ENCODE measurements at regions not wholly inside any gene's neighbourhood (a gene's known extent, or its start where the extent isn't known, plus 50 kb on each side); places are given as distances from the start of the nearest gene placed in this dataset.

DNA sequence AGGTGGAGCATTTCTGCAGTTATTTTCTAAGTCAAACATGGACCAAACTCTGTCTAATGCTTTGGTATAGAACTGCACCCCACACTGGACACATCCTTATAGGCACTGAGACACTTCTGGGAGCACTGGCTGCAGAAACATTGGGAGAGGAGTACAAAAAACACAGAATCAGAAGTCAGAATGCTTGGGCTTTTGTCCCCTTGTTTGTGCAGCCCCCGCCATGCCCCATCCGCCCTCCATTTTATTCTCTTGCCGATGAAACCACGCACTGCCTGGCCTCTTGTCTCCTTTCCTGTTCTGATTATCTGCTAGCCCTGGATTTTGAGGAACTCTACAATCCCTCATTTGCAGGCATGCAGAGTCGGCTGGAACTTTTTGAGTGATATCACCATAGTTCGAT lies 1201.2 kb downstream of the TBC1D22A start:
- no peak overlapping the region for H3K4me2 ChIP-seq (ENCODE audit: low read depth, low read length)
- ChIA-PET POLR2A (no interaction called here), CTCF (ENCODE audit: low intra/inter-chr PET ratio, low total read pairs) (no interaction called here)
- intact Hi-C loops (cut with micrococcal nuclease; ENCODE audit: unreplicated experiment): no loop called here
- no peaks in the 10 kb centered on the region for H3K9me3 ChIP-seq (ENCODE audit: low read length)
- WGBS (ENCODE audit: low lambda C conversion rate): 5% methylated on average over 6 of the region's 6 CpGs
- H2AFZ ChIP-seq (ENCODE audit: low read length): no peak overlapping the region
- H3K79me2 ChIP-seq (ENCODE audit: insufficient read depth, low read length): no peaks in the 10 kb centered on the region
- FAIRE-seq: no peak
- no peak overlapping the region for H3K9ac ChIP-seq (ENCODE audit: insufficient read depth, low read depth, low read length)
- in situ Hi-C loops (cut with HindIII; ENCODE audit: extremely low pct_ligation_motif_present, low pct_unique_long_range_greater_than_20kb): no loop called here
- DNase-seq (ENCODE audit: low spot score): no peak
- H3K27ac ChIP-seq (ENCODE audit: extremely low read length, insufficient read depth, low read length): no peak overlapping the region
- no TSS peak for BruUV-seq (replicated peaks)
- no peak overlapping the region for H3K4me3 ChIP-seq (replicated peaks in 1 of 3; ENCODE audit: insufficient read depth in 1 of 3, low read depth in 2 of 3, low read length in 3 of 3)
- H3K4me1 ChIP-seq (ENCODE audit: insufficient read depth, low read length): no peaks in the 10 kb centered on the region
- no peaks in the 10 kb centered on the region for H3K36me3 ChIP-seq (replicated peaks in 1 of 2; ENCODE audit: control insufficient read depth in 1 of 2, insufficient read depth in 2 of 2, low read length in 2 of 2)
- peaks cover 0 to 3% of the 10 kb centered on the region in 2 experiments; a peak in 3 of 5 replicates for H3K27me3 ChIP-seq (ENCODE audit: control insufficient read depth in 1 of 2, insufficient read depth in 2 of 2, low read length in 2 of 2)
- no peak for ATAC-seq
- no peaks in the 10 kb centered on the region for H4K20me1 ChIP-seq (ENCODE audit: insufficient read depth, low read length)
- TF ChIP-seq ZNF251 (CRISPR knock-in tag; IDR thresholded peaks at IDR 0.05) (no peak), IKZF4 (CRISPR knock-in tag; IDR thresholded peaks at IDR 0.05; ENCODE audit: borderline replicate concordance, low read depth, not compliant biosample characterization) (no peak), NFE2L2 (IDR thresholded peaks at IDR 0.05; ENCODE audit: low read length) (no peak)
- TF ChIP-seq, protein P1, sequence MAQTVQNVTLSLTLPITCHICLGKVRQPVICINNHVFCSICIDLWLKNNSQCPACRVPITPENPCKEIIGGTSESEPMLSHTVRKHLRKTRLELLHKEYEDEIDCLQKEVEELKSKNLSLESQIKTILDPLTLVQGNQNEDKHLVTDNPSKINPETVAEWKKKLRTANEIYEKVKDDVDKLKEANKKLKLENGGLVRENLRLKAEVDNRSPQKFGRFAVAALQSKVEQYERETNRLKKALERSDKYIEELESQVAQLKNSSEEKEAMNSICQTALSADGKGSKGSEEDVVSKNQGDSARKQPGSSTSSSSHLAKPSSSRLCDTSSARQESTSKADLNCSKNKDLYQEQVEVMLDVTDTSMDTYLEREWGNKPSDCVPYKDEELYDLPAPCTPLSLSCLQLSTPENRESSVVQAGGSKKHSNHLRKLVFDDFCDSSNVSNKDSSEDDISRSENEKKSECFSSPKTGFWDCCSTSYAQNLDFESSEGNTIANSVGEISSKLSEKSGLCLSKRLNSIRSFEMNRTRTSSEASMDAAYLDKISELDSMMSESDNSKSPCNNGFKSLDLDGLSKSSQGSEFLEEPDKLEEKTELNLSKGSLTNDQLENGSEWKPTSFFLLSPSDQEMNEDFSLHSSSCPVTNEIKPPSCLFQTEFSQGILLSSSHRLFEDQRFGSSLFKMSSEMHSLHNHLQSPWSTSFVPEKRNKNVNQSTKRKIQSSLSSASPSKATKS (CRISPR knock-in tag; IDR thresholded peaks at IDR 0.05): no peak

DNA sequence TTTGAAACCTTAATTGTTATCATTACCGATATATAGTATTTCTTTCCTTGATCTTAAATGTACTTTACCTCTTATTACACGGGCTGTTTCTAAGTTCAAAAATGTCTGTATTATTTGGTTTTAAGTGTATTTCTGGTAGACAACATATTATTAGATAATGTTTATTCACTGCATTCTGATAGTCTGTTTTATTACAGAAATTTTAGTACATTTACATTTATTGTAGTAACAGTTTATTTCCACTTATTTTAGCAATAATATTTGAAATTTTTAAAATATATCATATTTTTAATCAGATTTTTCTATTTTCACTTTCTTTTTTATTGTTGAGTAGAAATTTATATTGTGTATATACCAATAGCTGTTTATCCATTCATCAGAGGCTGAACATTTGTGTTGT lies 1195.2 kb downstream of the TBC1D22A start:
- Histone ChIP-seq H3K79me2 (ENCODE audit: insufficient read depth, low read length) (no peaks in the 10 kb centered on the region), H3K4me1 (ENCODE audit: insufficient read depth, low read length) (no peaks in the 10 kb centered on the region), H3K27ac (ENCODE audit: extremely low read length, insufficient read depth, low read length) (no peak overlapping the region), H3K9me3 (ENCODE audit: low read length) (peaks cover 4% of the 10 kb centered on the region; the same call in 1 of the 2 replicates), H3K4me3 (replicated peaks in 1 of 3; ENCODE audit: insufficient read depth in 1 of 3, low read depth in 2 of 3, low read length in 3 of 3) (no peak overlapping the region), H4K20me1 (ENCODE audit: insufficient read depth, low read length) (no peaks in the 10 kb centered on the region), H2AFZ (ENCODE audit: low read length) (no peak overlapping the region), H3K36me3 (replicated peaks in 1 of 2; ENCODE audit: control insufficient read depth in 1 of 2, insufficient read depth in 2 of 2, low read length in 2 of 2) (no peaks in the 10 kb centered on the region), H3K27me3 (ENCODE audit: control insufficient read depth in 1 of 2, insufficient read depth in 2 of 2, low read length in 2 of 2) (0 out of 5 replicates have a peak, but pooled peaks cover 0 to 3% of the 10 kb centered on the region in 2 experiments), H3K4me2 (ENCODE audit: low read depth, low read length) (no peak overlapping the region), H3K9ac (ENCODE audit: insufficient read depth, low read depth, low read length) (no peak overlapping the region)
- CTCF ChIA-PET (ENCODE audit: low intra/inter-chr PET ratio, low total read pairs): no interaction called here
- in situ Hi-C loops (cut with HindIII; ENCODE audit: extremely low pct_ligation_motif_present, low pct_unique_long_range_greater_than_20kb): no loop called here
- POLR2A ChIA-PET: no interaction called here
- DNase-seq (ENCODE audit: low spot score) (no peak), FAIRE-seq (no peak), ATAC-seq (no peak)
- intact Hi-C loops (cut with micrococcal nuclease; ENCODE audit: unreplicated experiment): no loop called here
- WGBS (ENCODE audit: low lambda C conversion rate): 3% methylated on average over 2 of the region's 2 CpGs
- BruUV-seq (replicated peaks): no TSS peak
- TF ChIP-seq TEAD3 (CRISPR knock-in tag; optimal IDR thresholded peaks at IDR 0.05; ENCODE audit: borderline replicate concordance): no peak
- TF ChIP-seq TOE1 (CRISPR knock-in tag; IDR thresholded peaks at IDR 0.05): no peak
- TF ChIP-seq, protein P2, sequence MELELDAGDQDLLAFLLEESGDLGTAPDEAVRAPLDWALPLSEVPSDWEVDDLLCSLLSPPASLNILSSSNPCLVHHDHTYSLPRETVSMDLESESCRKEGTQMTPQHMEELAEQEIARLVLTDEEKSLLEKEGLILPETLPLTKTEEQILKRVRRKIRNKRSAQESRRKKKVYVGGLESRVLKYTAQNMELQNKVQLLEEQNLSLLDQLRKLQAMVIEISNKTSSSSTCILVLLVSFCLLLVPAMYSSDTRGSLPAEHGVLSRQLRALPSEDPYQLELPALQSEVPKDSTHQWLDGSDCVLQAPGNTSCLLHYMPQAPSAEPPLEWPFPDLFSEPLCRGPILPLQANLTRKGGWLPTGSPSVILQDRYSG (CRISPR knock-in tag; IDR thresholded peaks at IDR 0.05): no peak
- no peak for TF ChIP-seq SALL1 (CRISPR knock-in tag; IDR thresholded peaks at IDR 0.05)
- no peak for TF ChIP-seq ZNF205 (CRISPR knock-in tag; IDR thresholded peaks at IDR 0.05)
- TF ChIP-seq KDM5B (CRISPR knock-in tag; IDR thresholded peaks at IDR 0.05; ENCODE audit: borderline replicate concordance): no peak
- no peak for TF ChIP-seq ZNF777 (CRISPR knock-in tag; IDR thresholded peaks at IDR 0.05)
- TF ChIP-seq RFX3 (CRISPR knock-in tag; IDR thresholded peaks at IDR 0.05): no peak
- TF ChIP-seq NPAS2 (CRISPR knock-in tag; IDR thresholded peaks at IDR 0.05; ENCODE audit: borderline replicate concordance): no peak
- TF ChIP-seq, protein P3, sequence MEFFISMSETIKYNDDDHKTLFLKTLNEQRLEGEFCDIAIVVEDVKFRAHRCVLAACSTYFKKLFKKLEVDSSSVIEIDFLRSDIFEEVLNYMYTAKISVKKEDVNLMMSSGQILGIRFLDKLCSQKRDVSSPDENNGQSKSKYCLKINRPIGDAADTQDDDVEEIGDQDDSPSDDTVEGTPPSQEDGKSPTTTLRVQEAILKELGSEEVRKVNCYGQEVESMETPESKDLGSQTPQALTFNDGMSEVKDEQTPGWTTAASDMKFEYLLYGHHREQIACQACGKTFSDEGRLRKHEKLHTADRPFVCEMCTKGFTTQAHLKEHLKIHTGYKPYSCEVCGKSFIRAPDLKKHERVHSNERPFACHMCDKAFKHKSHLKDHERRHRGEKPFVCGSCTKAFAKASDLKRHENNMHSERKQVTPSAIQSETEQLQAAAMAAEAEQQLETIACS (CRISPR knock-in tag; IDR thresholded peaks at IDR 0.05): no peak
- no peak for TF ChIP-seq RAD51 (IDR thresholded peaks at IDR 0.05; ENCODE audit: borderline replicate concordance)

Data from HepG2 (cell line).